ENCODE measurements at regions not wholly inside any gene's neighbourhood (a gene's known extent, or its start where the extent isn't known, plus 50 kb on each side); places are given as distances from the start of the nearest gene placed in this dataset.

DNA sequence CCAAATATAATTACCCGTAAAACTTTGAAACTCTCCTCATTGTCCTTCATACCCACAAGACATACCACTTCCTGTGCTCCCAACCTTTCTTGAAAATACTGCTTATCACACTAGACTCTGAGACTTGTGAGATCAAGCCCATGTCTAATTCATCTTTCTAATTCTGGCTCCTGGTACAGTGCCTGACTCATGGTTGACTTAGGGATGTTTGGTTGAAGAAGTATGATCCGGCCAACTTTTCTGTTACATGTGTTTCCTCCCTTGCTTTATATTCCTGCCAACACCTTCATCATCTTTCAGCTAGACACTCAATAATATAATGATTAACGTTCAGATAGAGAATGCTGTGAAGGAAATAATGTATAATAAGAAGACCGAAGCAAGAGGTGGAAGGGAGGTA, 58.2 kb downstream of the MEX3B start:
- Histone ChIP-seq H3K4me3 (ENCODE audit: low read depth, low read length) (no peak overlapping the region), H3K27me3 (ENCODE audit: control insufficient read depth, insufficient read depth, low read length) (no peaks in the 10 kb centered on the region), H3K36me3 (ENCODE audit: control insufficient read depth, insufficient read depth, low read length) (no peaks in the 10 kb centered on the region)
- no peak for DNase-seq (ENCODE audit: low read depth)
- FAIRE-seq = no peak
- TF ChIP-seq, protein P1, sequence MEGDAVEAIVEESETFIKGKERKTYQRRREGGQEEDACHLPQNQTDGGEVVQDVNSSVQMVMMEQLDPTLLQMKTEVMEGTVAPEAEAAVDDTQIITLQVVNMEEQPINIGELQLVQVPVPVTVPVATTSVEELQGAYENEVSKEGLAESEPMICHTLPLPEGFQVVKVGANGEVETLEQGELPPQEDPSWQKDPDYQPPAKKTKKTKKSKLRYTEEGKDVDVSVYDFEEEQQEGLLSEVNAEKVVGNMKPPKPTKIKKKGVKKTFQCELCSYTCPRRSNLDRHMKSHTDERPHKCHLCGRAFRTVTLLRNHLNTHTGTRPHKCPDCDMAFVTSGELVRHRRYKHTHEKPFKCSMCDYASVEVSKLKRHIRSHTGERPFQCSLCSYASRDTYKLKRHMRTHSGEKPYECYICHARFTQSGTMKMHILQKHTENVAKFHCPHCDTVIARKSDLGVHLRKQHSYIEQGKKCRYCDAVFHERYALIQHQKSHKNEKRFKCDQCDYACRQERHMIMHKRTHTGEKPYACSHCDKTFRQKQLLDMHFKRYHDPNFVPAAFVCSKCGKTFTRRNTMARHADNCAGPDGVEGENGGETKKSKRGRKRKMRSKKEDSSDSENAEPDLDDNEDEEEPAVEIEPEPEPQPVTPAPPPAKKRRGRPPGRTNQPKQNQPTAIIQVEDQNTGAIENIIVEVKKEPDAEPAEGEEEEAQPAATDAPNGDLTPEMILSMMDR (IDR thresholded peaks at IDR 0.05; ENCODE audit: insufficient read depth, low read length, severe bottlenecking) = no peak

- H3K36me3 ChIP-seq (ENCODE audit: control insufficient read depth, insufficient read depth, low read length) = no peaks in the 10 kb centered on the region
- DNase-seq (ENCODE audit: low read depth) = no peak
- FAIRE-seq = no peak
- H3K27me3 ChIP-seq (ENCODE audit: control insufficient read depth, insufficient read depth, low read length) = no peaks in the 10 kb centered on the region
- H3K4me3 ChIP-seq (ENCODE audit: low read depth, low read length) = no peak overlapping the region
- TF ChIP-seq, protein P1 (IDR thresholded peaks at IDR 0.05; ENCODE audit: insufficient read depth, low read length, severe bottlenecking) = no peak
Observed at GRCh38 chr15:81983497-81983896, 62.3 kb downstream of the MEX3B start.

DNA sequence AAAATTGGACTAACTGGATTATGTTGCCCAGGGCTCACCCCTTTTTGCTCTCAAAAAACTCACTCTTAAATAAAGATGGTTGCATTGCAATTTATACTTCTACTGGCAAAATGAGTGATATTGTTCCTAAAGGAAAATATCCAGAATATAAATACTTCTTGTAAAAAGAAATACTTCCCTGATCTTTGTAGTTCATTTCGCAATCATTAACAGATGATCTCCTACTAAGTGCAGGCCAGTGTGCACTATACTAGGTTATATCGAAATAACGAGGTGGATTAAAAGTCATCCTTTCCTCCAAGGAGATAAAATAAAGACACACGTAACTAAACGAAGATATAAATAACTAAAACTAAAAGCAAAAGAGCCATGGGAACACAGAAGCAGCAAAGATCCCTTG, 63.0 kb downstream of the MEX3B start:
- Histone ChIP-seq H3K4me3 (ENCODE audit: low read depth, low read length) (no peak overlapping the region), H3K27me3 (ENCODE audit: control insufficient read depth, insufficient read depth, low read length) (no peaks in the 10 kb centered on the region), H3K36me3 (ENCODE audit: control insufficient read depth, insufficient read depth, low read length) (no peaks in the 10 kb centered on the region)
- FAIRE-seq (no peak), DNase-seq (ENCODE audit: low read depth) (no peak)
- TF ChIP-seq, protein P1 (IDR thresholded peaks at IDR 0.05; ENCODE audit: insufficient read depth, low read length, severe bottlenecking) = no peak

DNA sequence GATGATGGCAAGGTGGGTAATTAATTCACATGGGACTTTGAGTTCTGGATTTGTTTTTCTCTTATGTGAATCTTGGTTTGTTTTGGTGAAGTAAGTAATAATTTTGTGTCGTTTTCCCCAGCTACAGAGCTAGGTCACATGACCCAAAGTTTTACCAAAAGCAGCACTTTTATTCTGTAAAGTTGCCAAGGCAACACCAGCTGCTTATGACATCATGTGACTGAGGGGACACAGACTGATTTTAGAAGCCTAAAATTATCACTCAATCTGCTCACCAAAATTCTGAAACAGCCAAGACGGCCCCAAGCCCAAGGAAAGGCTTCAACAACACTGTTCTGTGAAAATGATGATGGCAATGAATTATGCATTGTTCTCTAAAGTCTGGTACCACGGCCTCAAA, 63.9 kb downstream of the MEX3B start:
- FAIRE-seq = no peak
- DNase-seq (ENCODE audit: low read depth) = no peak
- Histone ChIP-seq H3K4me3 (ENCODE audit: low read depth, low read length) (no peak overlapping the region), H3K36me3 (ENCODE audit: control insufficient read depth, insufficient read depth, low read length) (no peaks in the 10 kb centered on the region), H3K27me3 (ENCODE audit: control insufficient read depth, insufficient read depth, low read length) (no peaks in the 10 kb centered on the region)
- TF ChIP-seq, protein P1 (IDR thresholded peaks at IDR 0.05; ENCODE audit: insufficient read depth, low read length, severe bottlenecking) = no peak

DNA sequence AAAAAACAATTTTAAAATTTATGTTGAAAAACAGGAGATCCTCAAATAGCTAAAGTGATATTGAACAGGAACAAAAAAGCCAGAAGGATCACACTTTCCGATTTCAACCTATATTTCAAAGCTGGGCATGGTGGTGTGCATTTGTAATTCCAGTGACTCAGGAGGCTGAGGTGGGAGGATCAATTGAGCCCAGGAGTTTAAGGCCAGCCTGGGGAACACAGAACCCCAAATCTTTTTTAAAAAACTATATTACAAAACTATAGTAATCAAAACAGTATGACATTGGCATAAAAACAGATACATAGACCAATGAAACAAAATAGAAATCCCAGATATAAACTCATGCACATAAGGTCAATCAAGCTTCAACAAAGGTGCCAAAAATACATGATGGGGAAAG, 68.4 kb downstream of the MEX3B start:
- TF ChIP-seq, protein P1 (IDR thresholded peaks at IDR 0.05; ENCODE audit: insufficient read depth, low read length, severe bottlenecking) = no peak
- H3K36me3 ChIP-seq (ENCODE audit: control insufficient read depth, insufficient read depth, low read length) = no peaks in the 10 kb centered on the region
- DNase-seq (ENCODE audit: low read depth) (no peak), FAIRE-seq (no peak)
- no peaks in the 10 kb centered on the region for H3K27me3 ChIP-seq (ENCODE audit: control insufficient read depth, insufficient read depth, low read length)
- H3K4me3 ChIP-seq (ENCODE audit: low read depth, low read length) = no peak overlapping the region

DNA sequence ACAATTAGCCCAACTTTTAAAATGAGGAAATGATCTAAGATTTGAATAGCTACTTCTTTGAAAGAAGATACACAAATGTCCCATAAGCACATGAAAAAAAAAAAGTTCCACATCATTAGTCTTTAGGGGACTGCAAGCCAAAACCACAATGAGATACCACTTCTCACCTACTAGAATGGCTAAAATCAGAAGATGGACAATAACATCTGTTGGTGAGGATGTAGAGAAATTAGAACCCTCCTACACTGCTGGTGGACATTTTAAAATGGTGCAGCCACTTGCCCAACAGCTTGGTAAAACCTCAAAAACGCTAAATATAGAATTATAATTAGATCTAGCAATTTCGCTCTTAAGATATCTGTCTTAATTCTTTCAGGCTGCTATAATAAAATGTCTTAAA, 77.1 kb downstream of the MEX3B start:
- DNase-seq (ENCODE audit: low read depth) = no peak
- H3K4me3 ChIP-seq (ENCODE audit: low read depth, low read length) = no peak overlapping the region
- TF ChIP-seq, protein P1 (IDR thresholded peaks at IDR 0.05; ENCODE audit: insufficient read depth, low read length, severe bottlenecking) = no peak
- no peak for FAIRE-seq
- no peaks in the 10 kb centered on the region for H3K27me3 ChIP-seq (ENCODE audit: control insufficient read depth, insufficient read depth, low read length)
- no peaks in the 10 kb centered on the region for H3K36me3 ChIP-seq (ENCODE audit: control insufficient read depth, insufficient read depth, low read length)

All from bronchial epithelial cell (primary cell).